GM12891 (cell line): ENCODE measurements at regions not wholly inside any gene's neighbourhood (a gene's known extent, or its start where the extent isn't known, plus 50 kb on each side); places are given as distances from the start of the nearest gene placed in this dataset.

Source experiments
- PAX5 ChIP-seq: IDR thresholded peaks from 2 replicates; pipeline ENCODE4 v1.6.1; 2011; ENCODE audit warnings: low read length, moderate library complexity, mild to moderate bottlenecking; ENCODE audit not compliant: insufficient read depth, severe bottlenecking
- POLR2A ChIP-seq: IDR thresholded peaks from 2 replicates; pipeline ENCODE4 v1.6.1; 2011; ENCODE audit warnings: low read depth, low read length, control low read depth
- POLR2AphosphoS5 ChIP-seq: IDR thresholded peaks from 2 replicates; pipeline ENCODE4 v1.6.1; 2011; ENCODE audit warnings: low read depth, low read length, control low read depth
- POU2F2 ChIP-seq: IDR thresholded peaks from 2 replicates; pipeline ENCODE4 v1.6.1; 2011; ENCODE audit warnings: low read depth, mild to moderate bottlenecking, control low read depth, low read length, moderate library complexity
- SPI1 ChIP-seq: IDR thresholded peaks from 2 replicates; pipeline ENCODE4 v1.6.1; 2011; ENCODE audit warnings: low read depth, low read length, control low read depth
- TAF1 ChIP-seq: IDR thresholded peaks from 2 replicates; pipeline ENCODE4 v1.6.1; 2011; ENCODE audit warnings: low read depth, low read length, control low read depth

DNA sequence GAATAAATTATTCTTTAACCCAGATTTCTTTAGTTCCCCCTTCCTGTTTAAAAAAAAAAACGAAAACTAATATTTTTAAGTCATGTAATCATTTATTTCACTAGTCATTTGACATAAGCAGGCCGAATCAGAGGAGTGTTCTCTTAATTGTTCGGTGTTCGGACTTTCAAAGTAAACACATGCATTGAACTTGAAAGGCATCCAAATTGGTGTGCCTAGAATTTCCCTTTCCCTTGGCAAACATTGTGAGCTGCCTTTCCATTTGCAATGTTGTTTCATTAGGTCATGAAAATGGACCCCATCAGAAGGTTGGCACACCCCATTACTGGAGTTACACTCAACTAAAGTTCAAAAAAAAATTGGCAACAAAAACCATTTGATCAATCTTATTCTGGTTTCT, 283.0 kb upstream of the MARCKS start:
- TF ChIP-seq POLR2AphosphoS5: no peak
- TF ChIP-seq POLR2A: no peak
- no peak for TF ChIP-seq TAF1
- TF ChIP-seq SPI1: no peak
- no peak for TF ChIP-seq PAX5
- TF ChIP-seq POU2F2: no peak
